AG04450 (cell line): ENCODE measurements at regions not wholly inside any gene's neighbourhood (a gene's known extent, or its start where the extent isn't known, plus 50 kb on each side); places are given as distances from the start of the nearest gene placed in this dataset.

ENCODE experiments used
- CTCF ChIA-PET: fragments of 300-600, 350-600 bp; formaldehyde crosslinking; extraction: SDS; loops from one replicate; lab custom pipeline; 2022; ENCODE audit warnings: antibody characterized with exemption, inconsistent platforms; lab: Charles Lee
- POLR2A ChIA-PET: fragments of 350-600 bp; formaldehyde crosslinking; extraction: SDS; loops from one replicate; lab custom pipeline; 2021; ENCODE audit warnings: antibody characterized with exemption, inconsistent platforms; lab: Yijun Ruan, JAX
- DNase-seq: peaks from one replicate; pipeline ENCODE4 v3.0.0-alpha.2; 2011; ENCODE audit warnings: low read depth, low spot score
- H3K27ac ChIP-seq: one replicate; pipeline ENCODE4 v1.5.1; 2012; ENCODE audit warnings: low read depth, low read length, control low read depth
- H3K27me3 ChIP-seq: one replicate; pipeline ENCODE4 v1.6.0; 2012; ENCODE audit warnings: low read length; ENCODE audit not compliant: control insufficient read depth, insufficient read depth
- H3K4me3 ChIP-seq: 2 replicates; pipeline ENCODE4 v1.5.1; 2011; ENCODE audit warnings: mild to moderate bottlenecking, low read depth, low read length, control low read depth
- H3K9me3 ChIP-seq: 2 replicates; pipeline ENCODE4 v1.5.1; 2012; ENCODE audit warnings: low read length; ENCODE audit not compliant: control insufficient read depth, insufficient read depth
- TF ChIP-seq, protein P1 (sequence below): IDR thresholded peaks from 2 replicates; pipeline ENCODE4 v1.5.1; 2011; ENCODE audit warnings: low read depth, low read length, control low read depth, inconsistent platforms

DNA sequence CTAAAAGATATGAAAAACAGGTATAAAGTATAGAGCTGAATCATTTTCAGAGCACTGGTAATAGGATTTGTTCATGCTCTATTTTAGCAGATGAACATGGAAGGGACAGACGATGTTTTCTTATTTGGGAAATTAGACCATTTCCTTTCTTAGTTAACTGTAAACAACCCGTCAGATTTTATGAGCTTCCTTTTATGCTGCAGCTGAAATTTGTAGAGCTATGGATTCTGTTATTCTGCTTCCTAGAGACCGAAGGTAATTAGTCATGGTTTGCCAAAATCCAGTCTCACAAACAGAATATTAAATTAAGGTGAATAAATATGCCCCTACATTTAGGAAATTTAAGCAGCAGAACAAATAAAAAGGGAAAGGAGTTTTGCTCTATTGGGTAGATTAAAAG, 180.2 kb upstream of the SYT1 start:
- H3K9me3 ChIP-seq, result no peaks in the 10 kb centered on the region
- no peak for DNase-seq
- no peaks in the 10 kb centered on the region for H3K27me3 ChIP-seq
- H3K27ac ChIP-seq, result no peak overlapping the region
- ChIA-PET POLR2A (no interaction called here), CTCF (no interaction called here)
- TF ChIP-seq, protein P1, sequence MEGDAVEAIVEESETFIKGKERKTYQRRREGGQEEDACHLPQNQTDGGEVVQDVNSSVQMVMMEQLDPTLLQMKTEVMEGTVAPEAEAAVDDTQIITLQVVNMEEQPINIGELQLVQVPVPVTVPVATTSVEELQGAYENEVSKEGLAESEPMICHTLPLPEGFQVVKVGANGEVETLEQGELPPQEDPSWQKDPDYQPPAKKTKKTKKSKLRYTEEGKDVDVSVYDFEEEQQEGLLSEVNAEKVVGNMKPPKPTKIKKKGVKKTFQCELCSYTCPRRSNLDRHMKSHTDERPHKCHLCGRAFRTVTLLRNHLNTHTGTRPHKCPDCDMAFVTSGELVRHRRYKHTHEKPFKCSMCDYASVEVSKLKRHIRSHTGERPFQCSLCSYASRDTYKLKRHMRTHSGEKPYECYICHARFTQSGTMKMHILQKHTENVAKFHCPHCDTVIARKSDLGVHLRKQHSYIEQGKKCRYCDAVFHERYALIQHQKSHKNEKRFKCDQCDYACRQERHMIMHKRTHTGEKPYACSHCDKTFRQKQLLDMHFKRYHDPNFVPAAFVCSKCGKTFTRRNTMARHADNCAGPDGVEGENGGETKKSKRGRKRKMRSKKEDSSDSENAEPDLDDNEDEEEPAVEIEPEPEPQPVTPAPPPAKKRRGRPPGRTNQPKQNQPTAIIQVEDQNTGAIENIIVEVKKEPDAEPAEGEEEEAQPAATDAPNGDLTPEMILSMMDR, result no peak
- H3K4me3 ChIP-seq, result no peak overlapping the region

DNA sequence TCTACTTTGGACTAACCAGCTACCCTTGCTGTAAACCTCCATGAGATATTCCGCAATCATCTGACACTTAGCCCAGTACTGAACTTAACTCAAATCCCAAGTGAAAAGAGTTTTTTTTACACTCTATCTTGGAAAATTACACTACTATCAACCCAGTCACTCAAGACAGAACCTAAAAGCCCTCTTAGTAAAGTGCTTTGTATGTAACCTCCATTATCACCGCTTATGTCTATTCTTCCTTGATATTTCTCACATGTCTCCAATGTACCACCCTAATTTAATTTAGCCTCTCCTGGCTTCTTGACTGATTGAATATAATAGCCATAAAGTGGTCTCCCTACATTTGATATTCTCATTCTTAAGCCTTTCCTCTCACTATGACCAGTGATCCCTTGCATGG, 168.8 kb upstream of the SYT1 start:
- no peaks in the 10 kb centered on the region for H3K27me3 ChIP-seq
- TF ChIP-seq, protein P1, result no peak
- ChIA-PET CTCF (no interaction called here), POLR2A (no interaction called here)
- H3K9me3 ChIP-seq, result no peaks in the 10 kb centered on the region; the same call in 1 of the 2 replicates
- no peak overlapping the region for H3K27ac ChIP-seq
- no peak overlapping the region for H3K4me3 ChIP-seq
- DNase-seq, result no peak

DNA sequence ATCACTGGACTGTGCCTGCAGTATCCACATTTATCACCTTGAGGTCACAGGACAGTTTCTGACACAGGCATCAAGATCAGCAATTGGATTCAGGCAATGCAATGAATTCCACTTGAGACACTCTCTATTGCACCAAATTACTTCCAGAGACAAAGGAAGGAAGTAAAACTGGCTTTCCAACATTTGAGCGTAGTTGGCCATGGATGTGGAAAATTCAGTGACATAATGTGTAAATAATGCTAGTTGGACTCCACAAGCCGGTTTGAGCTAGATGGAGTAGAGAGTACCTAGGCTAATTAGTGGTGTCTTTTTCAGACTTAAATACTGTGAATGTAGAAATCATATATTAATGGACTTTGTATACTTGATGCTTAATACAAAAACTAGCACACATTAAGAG, 168.3 kb upstream of the SYT1 start:
- H3K27ac ChIP-seq, result no peak overlapping the region
- no peak overlapping the region for H3K4me3 ChIP-seq
- ChIA-PET CTCF (no interaction called here), POLR2A (no interaction called here)
- no peak for DNase-seq
- H3K27me3 ChIP-seq, result no peaks in the 10 kb centered on the region
- no peaks in the 10 kb centered on the region; the same call in 1 of the 2 replicates for H3K9me3 ChIP-seq
- TF ChIP-seq, protein P1, result no peak

DNA sequence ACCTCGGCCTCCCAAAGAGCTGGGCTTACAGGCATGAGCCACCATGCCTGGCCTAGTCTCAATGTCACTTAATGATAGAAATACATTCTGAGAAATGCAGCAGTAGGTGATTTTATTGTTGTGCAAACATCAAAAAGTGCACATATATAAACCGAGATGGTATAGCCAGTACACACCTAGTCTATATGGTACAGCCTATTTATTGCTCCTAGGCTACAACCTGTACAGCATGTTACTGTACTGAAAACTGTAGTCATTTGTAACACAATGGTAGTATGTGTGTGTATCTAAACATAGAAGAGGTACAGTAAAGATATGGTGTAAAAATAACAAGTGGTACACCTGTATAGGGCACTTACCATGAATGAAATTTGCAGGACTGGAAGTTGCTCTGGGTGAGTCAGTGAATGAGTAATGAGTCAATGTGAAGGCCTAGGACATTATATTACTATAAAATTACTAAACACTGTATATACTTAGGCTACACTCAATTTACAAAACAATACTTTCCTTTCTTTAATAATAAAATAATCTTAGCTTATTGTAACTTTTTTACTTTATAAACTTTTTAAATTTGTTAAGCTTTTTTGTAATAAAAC, 166.7 kb upstream of the SYT1 start:
- POLR2A ChIA-PET, result no interaction called here
- Histone ChIP-seq H3K27me3 (no peaks in the 10 kb centered on the region), H3K27ac (no peak overlapping the region), H3K9me3 (no peaks in the 10 kb centered on the region; the same call in 1 of the 2 replicates), H3K4me3 (no peak overlapping the region)
- CTCF ChIA-PET, result no interaction called here
- DNase-seq, result no peak
- TF ChIP-seq, protein P1, result no peak

DNA sequence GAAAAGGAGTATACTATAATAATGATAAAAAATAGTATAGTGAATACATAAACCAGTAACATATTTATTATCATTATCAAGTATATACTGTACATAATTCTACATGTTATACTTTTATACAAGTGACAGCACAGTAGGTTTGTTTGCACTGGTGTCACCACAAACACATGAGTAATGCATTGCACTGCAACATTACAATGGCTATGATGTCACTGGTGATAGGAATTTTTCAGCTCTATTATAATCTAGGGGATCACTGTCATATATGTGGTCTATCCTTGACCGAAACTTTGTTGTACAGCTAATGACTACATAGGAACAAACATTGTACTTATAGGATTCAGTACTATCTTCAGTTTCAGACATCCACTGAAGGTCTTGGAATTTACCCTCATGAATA, 165.8 kb upstream of the SYT1 start:
- TF ChIP-seq, protein P1, result no peak
- no peak overlapping the region for H3K27ac ChIP-seq
- no peaks in the 10 kb centered on the region; the same call in 1 of the 2 replicates for H3K9me3 ChIP-seq
- H3K27me3 ChIP-seq, result no peaks in the 10 kb centered on the region
- H3K4me3 ChIP-seq, result no peak overlapping the region
- no peak for DNase-seq
- ChIA-PET POLR2A (no interaction called here), CTCF (no interaction called here)
